ENCODE measurements at regions not wholly inside any gene's neighbourhood (a gene's known extent, or its start where the extent isn't known, plus 50 kb on each side); places are given as distances from the start of the nearest gene placed in this dataset.

- H3K27me3 ChIP-seq: no peaks in the 10 kb centered on the region
- no peaks in the 10 kb centered on the region for H3K9me3 ChIP-seq
- no peaks in the 10 kb centered on the region for H3K4me1 ChIP-seq
- no peaks in the 10 kb centered on the region for H3K36me3 ChIP-seq
- no peak for TF ChIP-seq CTCF (IDR thresholded peaks at IDR 0.05)
- intact Hi-C loops (cut with DNase I; ENCODE audit: low total_unique reads): no loop called here
- no peak for DNase-seq
- no peak overlapping the region for H3K27ac ChIP-seq
- no peak overlapping the region for H3K4me3 ChIP-seq
Measured at GRCh38 chr6:119895626-119896025, 546.1 kb upstream of the MAN1A1 start.

GRCh38 chr6:119894811-119895210, 545.2 kb upstream of the MAN1A1 start:
- no peaks in the 10 kb centered on the region for H3K9me3 ChIP-seq
- no peaks in the 10 kb centered on the region for H3K36me3 ChIP-seq
- no peak overlapping the region for H3K4me3 ChIP-seq
- no peaks in the 10 kb centered on the region for H3K27me3 ChIP-seq
- H3K4me1 ChIP-seq: no peaks in the 10 kb centered on the region
- intact Hi-C loops (cut with DNase I; ENCODE audit: low total_unique reads): no loop called here
- no peak for DNase-seq
- no peak for TF ChIP-seq CTCF (IDR thresholded peaks at IDR 0.05)
- H3K27ac ChIP-seq: no peak overlapping the region

GRCh38 chr6:119891644-119892043, 542.1 kb upstream of the MAN1A1 start:
- no peaks in the 10 kb centered on the region for H3K9me3 ChIP-seq
- H3K4me3 ChIP-seq: no peak overlapping the region
- no peaks in the 10 kb centered on the region for H3K36me3 ChIP-seq
- no peaks in the 10 kb centered on the region for H3K27me3 ChIP-seq
- intact Hi-C loops (cut with DNase I; ENCODE audit: low total_unique reads): no loop called here
- no peak for TF ChIP-seq CTCF (IDR thresholded peaks at IDR 0.05)
- H3K4me1 ChIP-seq: no peaks in the 10 kb centered on the region
- no peak for DNase-seq
- no peak overlapping the region for H3K27ac ChIP-seq

GRCh38 chr6:119891206-119891605, 541.6 kb upstream of the MAN1A1 start:
- no peaks in the 10 kb centered on the region for H3K27me3 ChIP-seq
- no peak overlapping the region for H3K4me3 ChIP-seq
- H3K27ac ChIP-seq: no peak overlapping the region
- TF ChIP-seq CTCF (IDR thresholded peaks at IDR 0.05): no peak
- no peaks in the 10 kb centered on the region for H3K36me3 ChIP-seq
- H3K4me1 ChIP-seq: no peaks in the 10 kb centered on the region
- intact Hi-C loops (cut with DNase I; ENCODE audit: low total_unique reads): no loop called here
- H3K9me3 ChIP-seq: no peaks in the 10 kb centered on the region
- DNase-seq: no peak

GRCh38 chr6:119890470-119890869, 540.9 kb upstream of the MAN1A1 start:
- intact Hi-C loops (cut with DNase I; ENCODE audit: low total_unique reads): no loop called here
- Histone ChIP-seq H3K4me1 (no peaks in the 10 kb centered on the region), H3K27ac (no peak overlapping the region), H3K4me3 (no peak overlapping the region), H3K36me3 (no peaks in the 10 kb centered on the region), H3K27me3 (no peaks in the 10 kb centered on the region), H3K9me3 (no peaks in the 10 kb centered on the region)
- TF ChIP-seq CTCF (IDR thresholded peaks at IDR 0.05): no peak
- DNase-seq: no peak

GRCh38 chr6:119887666-119888065, 538.1 kb upstream of the MAN1A1 start:
- TF ChIP-seq CTCF (IDR thresholded peaks at IDR 0.05): no peak
- no peak for DNase-seq
- H3K9me3 ChIP-seq: no peaks in the 10 kb centered on the region
- no peak overlapping the region for H3K4me3 ChIP-seq
- H3K4me1 ChIP-seq: no peaks in the 10 kb centered on the region
- H3K27me3 ChIP-seq: no peaks in the 10 kb centered on the region
- intact Hi-C loops (cut with DNase I; ENCODE audit: low total_unique reads): no loop called here
- no peaks in the 10 kb centered on the region for H3K36me3 ChIP-seq
- H3K27ac ChIP-seq: no peak overlapping the region

Measured in tibial artery (tissue), 4 donors.